Mucosa of descending colon (tissue), 3 donors: ENCODE measurements at regions not wholly inside any gene's neighbourhood (a gene's known extent, or its start where the extent isn't known, plus 50 kb on each side); places are given as distances from the start of the nearest gene placed in this dataset.

Source experiments
- ATAC-seq: fragments of 200-7000 bp; cut with Tn5 transposase; one replicate; pipeline ENCODE4 v1.9.1; 2020; ENCODE audit warnings: mild to moderate bottlenecking, moderate library complexity
- DNase-seq, 3 donors: peaks; one replicate each; pipeline ENCODE4 v3.0.0-alpha.2; 2020
- H3K36me3 ChIP-seq: fragments of 200-600 bp; one replicate; pipeline ENCODE4 v1.8.0; 2021; ENCODE audit warnings: low read depth, mild to moderate bottlenecking
- H3K4me1 ChIP-seq: fragments of 200-600 bp; one replicate; pipeline ENCODE4 v1.8.0; 2021; ENCODE audit warnings: low read depth, mild to moderate bottlenecking
- H3K4me3 ChIP-seq: fragments of 200-600 bp; one replicate; pipeline ENCODE4 v1.8.0; 2021; ENCODE audit warnings: mild to moderate bottlenecking
- H3K9me3 ChIP-seq: fragments of 200-600 bp; one replicate; pipeline ENCODE4 v1.8.0; 2021; ENCODE audit warnings: mild to moderate bottlenecking
- CTCF ChIP-seq: fragments of 200-600 bp; IDR thresholded peaks from one replicate; pipeline ENCODE4 v1.8.0; 2022; ENCODE audit warnings: antibody characterized with exemption, mild to moderate bottlenecking
- intact Hi-C, 2 donors: fragments of 100-400 bp; cut with DNase I in 1 of 2; cut with micrococcal nuclease in 1 of 2; formaldehyde crosslinking; loops; one replicate each; pipeline versions ENCODE4 v1.11.0 to v1.11.1; 2022; cut with DNase I, micrococcal nuclease
- donor health status: DM: no; HTN: no; CAD: no; lungs with moderate emphysema.
- donor health status: DM: no; HTN: no; CAD: no.
- donor health status: DM: no; HTN: yes; CAD: no.

GRCh38 chr4:123846561-123846960 is 450.0 kb downstream of the SPRY1 start:
- no peak for DNase-seq
- H3K9me3 ChIP-seq = no peaks in the 10 kb centered on the region
- no peak overlapping the region for H3K4me3 ChIP-seq
- H3K36me3 ChIP-seq = no peaks in the 10 kb centered on the region
- no peaks in the 10 kb centered on the region for H3K4me1 ChIP-seq
- TF ChIP-seq CTCF = no peak
- intact Hi-C loops = no loop called here
- no peak for ATAC-seq

GRCh38 chr4:123848606-123849005 is 452.0 kb downstream of the SPRY1 start:
- no peak for TF ChIP-seq CTCF
- ATAC-seq (no peak), DNase-seq (no peak)
- Histone ChIP-seq H3K9me3 (no peaks in the 10 kb centered on the region), H3K4me3 (no peak overlapping the region), H3K4me1 (no peaks in the 10 kb centered on the region), H3K36me3 (no peaks in the 10 kb centered on the region)
- intact Hi-C loops = no loop called here

- no peak overlapping the region for H3K4me3 ChIP-seq
- intact Hi-C loops = no loop called here
- H3K4me1 ChIP-seq = no peaks in the 10 kb centered on the region
- DNase-seq (no peak), ATAC-seq (no peak)
- no peaks in the 10 kb centered on the region for H3K36me3 ChIP-seq
- TF ChIP-seq CTCF = no peak
- no peaks in the 10 kb centered on the region for H3K9me3 ChIP-seq
Observed at GRCh38 chr4:123849495-123849894, 452.9 kb downstream of the SPRY1 start.

GRCh38 chr4:123851521-123851920 is 454.9 kb downstream of the SPRY1 start:
- no peak for DNase-seq
- Histone ChIP-seq H3K4me1 (no peaks in the 10 kb centered on the region), H3K9me3 (no peaks in the 10 kb centered on the region), H3K4me3 (no peak overlapping the region), H3K36me3 (no peaks in the 10 kb centered on the region)
- no peak for ATAC-seq
- intact Hi-C loops = no loop called here
- TF ChIP-seq CTCF = no peak

GRCh38 chr4:123853651-123854050 is 457.1 kb downstream of the SPRY1 start:
- H3K36me3 ChIP-seq = no peaks in the 10 kb centered on the region
- ATAC-seq (no peak), DNase-seq (no peak)
- H3K4me3 ChIP-seq = no peak overlapping the region
- intact Hi-C loops = no loop called here
- no peak for TF ChIP-seq CTCF
- no peaks in the 10 kb centered on the region for H3K9me3 ChIP-seq
- H3K4me1 ChIP-seq = no peaks in the 10 kb centered on the region
